SIG-M5 treated with dmso at 0.1 percent for 504 hours (cell line): ENCODE measurements at regions not wholly inside any gene's neighbourhood (a gene's known extent, or its start where the extent isn't known, plus 50 kb on each side); places are given as distances from the start of the nearest gene placed in this dataset.

Source experiments
- DNase-seq: peaks from one replicate; lab custom pipeline; 2025; ENCODE audit not compliant: unreplicated experiment; lab: John Stamatoyannopoulos, UW

DNA sequence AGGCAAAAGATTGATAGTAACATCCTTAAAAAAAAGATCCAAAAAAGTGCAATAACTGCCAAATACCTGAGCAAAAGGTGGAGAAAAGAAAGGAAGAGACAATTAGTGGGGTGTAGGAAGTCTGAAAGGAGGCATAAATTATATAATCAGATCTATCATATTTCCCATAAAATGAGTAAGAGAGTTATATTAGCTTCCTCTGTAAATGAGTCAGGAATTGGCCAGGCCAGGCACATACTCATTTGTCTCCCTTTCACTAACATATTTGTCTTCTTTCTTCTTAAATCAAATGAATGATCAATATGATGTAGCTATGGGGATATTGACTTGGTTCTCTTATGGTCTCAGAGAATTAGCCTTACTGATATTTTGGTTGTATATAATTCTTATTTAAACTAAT, 292.3 kb upstream of the CADM2 start:
- no peak for DNase-seq

DNA sequence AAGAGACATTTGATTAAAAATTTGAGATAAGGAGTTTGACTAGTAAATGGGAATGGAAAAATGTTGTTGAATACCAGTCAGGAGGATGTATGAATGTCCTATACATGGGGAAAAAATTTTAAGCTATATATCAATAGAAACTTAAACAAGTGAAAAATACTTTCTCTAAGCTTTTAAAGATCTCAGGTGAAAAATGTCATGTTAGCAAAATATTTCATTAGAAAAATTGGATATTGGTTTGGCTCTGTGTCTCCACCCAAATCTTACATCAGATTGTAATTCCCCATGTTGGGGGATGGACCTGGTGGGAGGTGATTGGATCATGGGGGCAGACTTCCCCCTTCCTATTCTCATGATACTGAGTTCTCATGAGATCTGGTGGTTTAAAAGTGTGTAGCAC, 279.6 kb upstream of the CADM2 start:
- DNase-seq, result no peak

DNA sequence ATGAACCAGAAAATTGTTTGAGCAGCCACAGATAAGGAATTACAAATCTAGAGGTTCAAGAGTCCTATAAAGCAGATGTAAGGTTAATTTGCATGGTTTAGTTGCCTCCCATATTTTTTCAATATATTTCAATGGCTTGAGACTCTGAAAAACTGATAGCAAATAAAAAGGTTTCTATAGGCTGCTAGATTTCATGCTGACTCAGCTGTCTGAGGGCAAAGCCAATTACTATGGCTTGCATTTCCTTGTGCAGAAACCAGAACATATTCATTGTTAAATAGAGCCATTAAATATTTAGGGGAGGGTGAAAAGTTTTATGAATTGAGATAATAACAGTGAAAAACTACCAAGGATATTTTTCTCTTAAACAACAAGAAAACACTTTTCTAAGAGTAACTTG, 278.1 kb upstream of the CADM2 start:
- DNase-seq, result no peak

DNA sequence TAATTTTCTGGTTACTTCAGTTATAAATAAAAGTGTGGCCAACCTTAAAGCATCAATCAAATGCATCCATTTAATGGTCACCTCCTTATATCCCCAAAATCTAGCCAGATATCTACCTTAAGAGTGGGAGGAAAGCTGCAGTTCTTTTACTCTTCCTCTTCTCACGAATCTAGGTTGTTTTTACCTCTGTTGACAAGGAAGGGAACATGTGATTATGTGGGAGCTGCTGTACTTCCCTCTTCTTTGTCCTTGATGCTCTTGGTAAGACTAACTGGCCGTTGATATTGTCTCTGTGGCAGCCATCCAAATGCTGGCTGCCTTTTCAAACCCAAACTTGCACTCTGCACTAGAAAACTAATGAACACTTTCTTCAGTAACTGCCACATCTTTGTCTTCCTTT, 275.3 kb upstream of the CADM2 start:
- DNase-seq, result no peak

DNA sequence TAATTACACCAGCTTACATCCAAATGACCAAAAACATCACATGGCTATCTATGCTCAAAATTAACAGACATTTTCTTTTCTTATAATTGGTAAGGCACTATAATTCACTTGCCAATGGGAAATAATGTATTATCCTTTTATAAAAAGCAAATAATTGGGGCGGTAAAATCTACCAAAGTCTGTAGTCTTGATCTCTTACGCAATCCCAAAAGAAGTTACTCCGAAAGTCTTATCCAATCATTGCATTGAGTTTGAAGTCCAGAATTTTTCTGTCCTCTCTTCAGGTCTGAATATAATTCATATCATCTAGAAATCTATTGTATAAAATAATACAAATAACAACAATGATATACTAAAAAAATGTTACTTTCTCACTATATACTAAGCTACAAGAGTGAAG, 273.3 kb upstream of the CADM2 start:
- no peak for DNase-seq

DNA sequence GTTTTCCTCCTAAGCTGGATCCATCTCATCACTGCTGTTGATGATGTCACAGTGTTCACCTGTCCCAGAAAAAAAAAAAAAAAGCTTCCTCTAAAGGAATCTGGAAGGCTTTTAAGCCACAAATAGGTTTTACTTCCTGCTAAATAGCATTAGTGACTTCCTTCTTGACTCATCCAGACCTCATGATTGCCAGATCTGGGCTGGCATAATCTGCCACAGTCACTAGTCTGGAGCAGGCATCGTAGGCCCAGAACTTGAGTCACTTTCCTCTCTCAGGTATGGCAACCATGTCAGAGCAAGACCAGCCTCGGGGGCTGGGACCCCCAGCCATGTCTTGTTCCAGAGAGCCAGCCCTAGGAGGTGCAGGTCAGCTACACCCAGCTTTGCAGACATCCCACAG, 266.5 kb upstream of the CADM2 start:
- peak; percentile 54 for DNase-seq

DNA sequence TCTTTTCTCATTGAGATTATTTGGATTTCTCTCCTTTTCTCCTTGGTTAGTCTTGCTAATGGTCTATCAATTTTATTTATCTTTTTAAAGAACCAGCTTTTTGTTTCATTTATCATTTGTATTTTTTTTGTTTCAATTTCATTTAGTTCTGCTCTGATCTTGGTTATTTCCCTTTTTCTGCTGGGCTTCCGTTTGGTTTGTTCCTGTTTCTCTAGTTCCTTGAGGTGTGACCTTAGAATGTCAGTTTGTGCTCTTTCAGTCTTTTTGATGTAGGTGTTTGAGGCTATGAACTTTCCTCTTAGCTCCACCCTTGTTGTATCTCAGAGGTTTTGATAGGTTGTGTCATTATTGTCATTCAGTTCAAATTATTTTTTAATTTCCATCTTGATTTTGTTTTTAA, 248.5 kb upstream of the CADM2 start:
- DNase-seq, result peak; percentile 71

DNA sequence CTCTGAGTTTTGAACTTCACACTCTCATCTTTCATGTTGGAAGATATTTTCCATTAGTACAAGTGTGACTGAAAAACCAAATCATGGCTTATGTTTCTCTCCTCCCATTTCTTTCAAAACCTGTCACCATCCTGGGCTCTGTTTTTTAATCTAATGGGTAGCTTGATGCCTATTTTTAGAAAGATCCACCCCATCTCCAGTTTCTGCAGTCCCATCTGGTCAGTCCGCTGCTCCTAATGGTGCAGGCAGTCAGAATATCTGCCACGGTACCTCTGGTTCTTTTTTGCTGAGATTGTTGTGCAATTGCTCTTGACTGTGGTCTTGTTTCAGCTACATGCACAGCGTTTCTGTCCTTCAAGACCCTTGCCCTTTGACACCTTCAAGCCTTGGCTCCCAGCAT, 240.9 kb upstream of the CADM2 start:
- DNase-seq, result no peak

DNA sequence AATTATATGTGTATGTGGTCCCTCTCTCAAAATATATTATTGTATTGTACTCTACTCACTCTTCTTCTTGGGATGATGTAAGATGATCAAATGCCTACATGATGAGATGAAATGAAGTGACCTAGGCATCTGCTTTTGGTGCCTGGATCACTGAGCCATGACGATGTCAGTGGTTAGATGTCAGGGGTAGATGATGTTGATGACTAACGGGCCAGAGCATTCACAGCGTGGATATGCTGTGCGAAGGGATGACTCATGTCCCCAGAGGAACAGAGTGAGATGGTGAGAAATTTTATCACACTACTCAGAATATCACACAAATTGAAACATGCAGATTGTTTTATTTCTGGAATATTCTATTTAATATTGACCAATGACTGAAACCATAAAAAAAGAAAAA, 233.9 kb upstream of the CADM2 start:
- no peak for DNase-seq

DNA sequence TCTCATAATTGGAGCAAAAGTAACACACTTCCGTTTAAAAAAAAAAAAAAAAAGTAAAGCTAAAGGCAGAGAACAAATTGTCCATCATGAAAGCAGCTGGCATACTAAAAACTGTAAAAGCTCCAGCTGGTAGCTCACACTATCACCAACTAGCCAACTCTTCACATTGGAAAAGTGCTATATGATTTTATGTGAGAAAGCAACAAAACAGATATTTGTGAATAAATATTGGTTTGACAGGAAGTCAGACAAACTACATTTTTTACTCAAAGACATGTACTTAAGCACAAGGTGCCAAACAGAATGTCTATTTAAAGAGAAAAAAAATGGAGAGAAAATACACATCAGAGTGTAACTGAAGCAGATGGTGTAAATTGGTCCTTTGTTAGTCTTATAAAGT, 231.2 kb upstream of the CADM2 start:
- DNase-seq, result no peak

DNA sequence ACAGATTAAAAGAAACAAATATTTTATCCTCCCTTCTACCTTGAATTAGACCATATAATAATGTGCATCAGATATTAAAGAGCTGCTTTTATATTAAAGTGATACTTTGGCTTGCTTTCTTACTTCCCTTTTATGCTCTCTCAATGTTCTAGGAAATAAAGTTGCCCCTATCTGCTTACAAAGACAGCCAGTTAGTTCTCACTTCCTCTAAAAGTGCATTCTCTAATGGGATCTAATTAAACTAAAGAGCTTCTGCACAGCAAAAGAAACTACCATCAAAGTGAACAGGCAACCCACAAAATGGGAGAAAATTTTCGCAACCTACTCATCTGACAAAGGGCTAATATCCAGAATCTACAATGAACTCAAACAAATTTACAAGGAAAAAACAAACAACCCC, 224.1 kb upstream of the CADM2 start:
- DNase-seq, result peak; percentile 75

DNA sequence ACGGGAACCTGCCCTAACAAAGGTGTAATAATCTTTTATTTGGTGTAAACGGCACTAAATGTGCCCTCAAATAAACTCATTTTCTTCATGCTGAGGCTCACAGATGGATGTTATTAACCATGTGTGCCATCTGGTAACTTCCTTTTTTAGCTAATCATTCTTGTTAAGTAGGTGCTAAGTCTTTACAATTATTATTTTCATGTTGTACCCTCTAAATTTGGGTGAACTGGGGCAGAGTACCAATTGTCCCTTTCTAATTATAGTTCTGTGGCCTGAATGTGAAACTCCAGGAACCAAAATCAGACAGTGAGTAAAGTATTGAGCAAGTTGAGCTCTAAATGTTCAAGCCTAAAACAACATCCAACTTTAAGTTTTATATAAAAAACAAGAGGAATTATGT, 220.7 kb upstream of the CADM2 start:
- DNase-seq, result no peak

DNA sequence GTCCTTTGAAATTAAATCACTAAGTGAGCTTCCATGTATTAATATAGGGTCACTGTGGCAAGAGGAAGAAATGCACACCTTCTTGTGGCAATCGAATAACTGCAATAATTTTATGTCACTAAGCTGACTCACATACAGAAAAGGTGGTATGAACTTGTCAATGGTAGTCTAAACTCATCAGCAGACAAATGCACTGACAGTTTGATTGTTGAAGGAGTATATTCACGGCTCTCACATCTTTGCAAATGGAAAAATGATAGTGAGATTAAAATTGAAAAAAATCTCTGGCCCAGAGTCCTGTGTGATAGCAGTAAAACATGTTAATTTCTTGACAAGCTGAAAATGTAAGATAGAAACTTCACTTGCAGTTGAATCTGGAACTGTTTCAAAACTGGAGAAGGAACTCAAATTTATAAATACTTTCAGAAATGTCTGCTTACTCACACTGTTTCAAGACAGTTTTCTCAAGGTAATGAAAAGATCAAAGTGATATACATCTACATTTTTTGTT, 215.8 kb upstream of the CADM2 start:
- DNase-seq, result no peak

DNA sequence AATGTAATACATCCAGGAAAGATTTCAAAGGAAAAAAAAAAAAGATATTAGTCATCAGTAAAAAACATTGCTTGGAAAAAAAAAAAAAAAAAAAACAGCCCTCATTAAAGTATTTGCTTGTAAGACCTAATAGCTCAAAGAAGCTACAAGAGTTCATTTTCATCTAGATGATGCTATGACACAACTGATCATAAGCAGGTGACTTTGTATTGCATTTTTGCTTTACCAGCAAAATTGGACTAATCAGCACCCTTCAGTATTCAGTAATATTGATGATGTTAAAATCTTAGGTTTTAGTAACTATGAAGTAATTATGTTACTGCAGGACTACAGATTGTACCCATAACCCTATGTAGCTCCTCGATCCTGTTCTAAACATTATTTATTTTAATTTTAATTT, 214.7 kb upstream of the CADM2 start:
- no peak for DNase-seq

DNA sequence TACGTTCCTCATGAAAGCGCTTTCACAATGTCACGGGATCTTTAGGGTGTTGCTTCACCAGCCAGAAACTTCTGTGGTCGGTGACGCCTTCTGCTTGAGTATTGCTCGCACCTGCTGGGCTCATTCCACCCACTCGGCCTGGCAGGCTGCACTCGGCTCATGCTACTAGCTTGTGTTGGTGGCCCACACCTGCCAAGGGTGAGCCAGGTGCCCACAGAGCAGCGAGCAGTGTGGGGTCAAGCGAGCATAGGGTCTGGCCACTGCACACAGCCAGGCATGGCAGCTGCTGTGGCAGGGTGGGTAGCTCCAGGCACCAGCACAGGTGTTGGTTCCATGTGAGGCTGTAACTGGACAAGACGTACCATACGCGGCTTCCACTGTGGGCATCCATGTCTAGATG, 202.9 kb upstream of the CADM2 start:
- no peak for DNase-seq

DNA sequence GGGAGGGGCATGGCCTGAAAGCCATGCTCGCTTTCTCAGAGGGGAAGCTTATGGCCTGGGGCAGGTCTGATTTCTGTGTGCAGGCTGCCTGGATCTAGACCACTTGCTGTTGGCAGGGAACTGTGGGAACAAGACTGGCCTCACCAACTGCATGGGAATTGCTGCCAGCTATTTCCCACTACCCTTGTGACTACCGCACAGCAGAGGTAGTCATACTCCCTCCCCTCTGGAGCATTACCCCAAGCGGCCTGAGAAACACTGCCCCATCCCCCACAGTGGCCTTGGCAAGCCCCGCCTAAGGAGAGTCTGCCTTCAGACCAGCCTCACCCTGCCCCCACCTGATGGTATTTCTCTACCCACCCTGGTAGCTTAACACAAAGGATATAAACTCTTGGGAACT, 199.4 kb upstream of the CADM2 start:
- DNase-seq, result no peak

DNA sequence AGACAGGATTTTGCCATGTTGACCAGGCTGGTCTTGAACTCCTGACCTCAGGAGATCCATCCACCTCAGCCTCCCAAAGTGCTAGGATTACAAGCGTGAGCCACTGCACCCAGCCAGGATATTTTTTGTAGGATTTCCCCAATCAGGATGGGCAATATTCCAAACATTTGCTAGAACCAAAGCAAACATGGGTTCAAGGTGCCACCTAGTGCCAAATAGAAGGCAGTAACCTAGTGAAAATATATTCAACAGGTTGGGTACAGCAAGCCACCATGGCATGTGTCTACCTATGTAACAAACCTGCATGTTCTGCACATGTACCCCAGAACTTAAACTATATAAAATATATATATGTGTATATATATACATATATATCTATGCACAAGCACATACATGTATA, 185.9 kb upstream of the CADM2 start:
- no peak for DNase-seq

DNA sequence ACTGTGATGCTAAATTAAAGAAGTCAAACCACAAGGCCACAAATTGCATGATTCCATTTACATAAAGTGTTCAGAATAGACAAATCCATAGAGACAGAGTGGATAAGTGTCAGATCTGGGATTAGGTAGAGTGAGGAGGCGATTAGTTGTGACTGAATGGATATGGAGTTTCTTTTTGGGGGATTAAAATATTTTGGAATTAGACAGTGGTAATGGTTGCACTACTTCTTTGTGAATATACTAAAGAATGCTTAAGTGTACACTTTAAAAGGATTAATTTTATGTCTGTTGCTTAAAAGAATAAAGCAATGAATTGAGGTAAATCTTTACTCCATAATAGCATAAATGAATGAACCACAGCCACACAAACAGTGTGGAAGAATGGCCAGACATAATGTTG, 175.5 kb upstream of the CADM2 start:
- no peak for DNase-seq

DNA sequence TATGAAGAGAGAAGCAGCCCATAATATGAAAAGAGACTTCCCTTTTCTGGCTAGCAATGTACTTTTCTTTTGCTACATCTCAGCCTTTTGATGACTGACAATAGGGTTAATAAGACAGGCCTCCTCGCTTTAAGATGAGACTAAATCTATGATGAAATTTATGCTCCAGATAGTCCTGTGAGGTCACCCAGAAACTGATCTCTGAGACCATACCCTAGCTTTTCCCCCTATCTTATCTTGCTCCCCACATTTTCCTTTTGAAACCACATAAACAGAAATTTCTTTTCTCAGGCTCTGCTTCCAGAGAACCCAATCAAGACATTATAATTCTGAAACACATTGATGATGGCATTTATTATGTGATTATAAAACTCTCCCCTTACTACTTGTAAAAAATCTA, 168.8 kb upstream of the CADM2 start:
- DNase-seq, result no peak

DNA sequence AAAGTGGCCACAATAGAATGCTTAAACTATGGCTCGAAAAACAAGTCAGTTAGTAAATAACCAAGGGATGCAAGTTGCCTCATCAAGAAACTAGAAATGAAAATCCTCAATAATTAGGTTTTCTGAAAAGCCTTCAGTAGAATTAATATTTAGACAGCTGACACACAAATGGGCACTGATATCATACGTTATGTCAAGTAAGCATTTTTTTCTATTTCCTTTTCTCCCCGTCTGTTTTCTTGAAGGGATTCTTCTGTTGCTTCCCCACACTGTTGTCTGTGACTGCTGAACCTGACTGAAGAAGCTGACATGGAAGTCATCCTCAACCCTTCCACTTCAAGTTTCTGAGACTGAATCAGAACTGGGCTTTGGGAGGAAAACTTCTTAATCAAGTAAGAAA, 151.8 kb upstream of the CADM2 start:
- DNase-seq, result no peak

DNA sequence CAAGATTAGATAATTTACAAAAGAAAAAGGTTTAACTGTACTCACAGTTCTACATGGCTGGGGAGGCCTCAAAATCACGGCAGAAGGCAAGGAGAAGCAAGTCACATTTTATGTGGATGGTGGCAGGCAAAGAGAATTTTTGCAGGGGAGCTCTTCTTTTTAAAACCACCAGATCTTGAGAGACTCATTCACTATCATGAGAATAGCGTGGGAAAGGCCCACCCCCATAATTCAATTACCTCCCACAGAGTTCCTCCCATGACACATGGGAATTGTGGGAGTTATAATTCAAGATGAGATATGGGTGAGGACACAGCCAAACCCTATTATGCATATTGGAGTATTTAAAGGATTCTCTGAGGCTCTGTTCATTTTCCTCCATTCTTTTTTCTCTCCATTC, 138.7 kb upstream of the CADM2 start:
- DNase-seq, result no peak

DNA sequence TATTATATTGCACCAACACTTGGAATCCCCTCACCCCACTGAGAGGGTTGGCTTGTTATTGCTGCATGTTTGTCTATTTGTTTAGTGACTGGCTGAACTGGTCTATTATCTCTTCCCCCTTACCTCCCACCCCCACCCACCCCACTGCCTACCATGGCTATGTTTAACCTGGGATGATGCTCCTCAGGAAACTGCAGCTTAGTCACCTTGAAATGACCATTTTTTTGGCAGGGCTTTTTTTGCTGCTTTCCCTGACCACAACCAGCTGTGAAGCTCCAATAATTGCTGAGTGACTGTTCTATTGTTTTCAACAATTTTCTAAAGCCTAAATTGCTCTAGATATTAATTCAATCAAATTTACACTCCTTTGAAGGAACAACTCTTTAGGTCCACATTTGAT, 137.9 kb upstream of the CADM2 start:
- DNase-seq, result no peak

DNA sequence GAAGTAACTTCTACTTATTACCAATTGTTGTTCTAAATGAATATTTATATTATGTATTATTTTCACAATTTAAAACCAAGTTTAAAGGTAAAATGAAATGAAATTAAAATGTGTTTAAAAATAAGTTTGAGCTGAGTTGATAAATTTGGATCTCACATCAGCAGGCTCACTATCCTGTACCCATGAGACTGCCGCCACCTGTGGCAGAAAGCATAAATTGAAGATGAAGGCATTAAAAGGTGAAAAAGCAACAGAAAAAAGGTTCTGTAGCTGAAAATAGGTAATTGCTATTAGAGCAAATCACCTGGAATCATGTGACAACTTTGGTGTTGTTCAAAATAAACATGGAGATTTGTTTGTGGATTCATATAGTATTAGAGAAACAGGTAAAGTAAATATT, 133.0 kb upstream of the CADM2 start:
- no peak for DNase-seq

DNA sequence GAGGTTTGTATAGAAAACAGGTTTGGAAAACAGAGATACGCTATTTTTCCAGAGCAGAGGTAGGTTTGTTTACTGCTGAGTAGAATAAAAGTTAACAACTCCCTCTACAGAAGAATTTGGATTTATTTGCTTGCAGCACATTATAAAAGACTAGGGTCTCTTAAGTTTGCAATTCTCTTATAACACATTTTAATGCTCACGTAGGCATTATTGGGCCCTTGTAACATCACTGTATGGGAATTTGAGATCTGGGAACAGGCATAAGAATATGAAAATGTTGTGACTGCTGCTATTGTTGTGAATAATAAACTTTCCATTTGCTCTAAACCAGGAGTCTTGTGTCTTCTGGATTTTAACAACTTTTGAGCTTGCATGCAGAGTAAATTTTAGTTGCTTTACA, 128.3 kb upstream of the CADM2 start:
- no peak for DNase-seq
